ENCODE measurements at regions not wholly inside any gene's neighbourhood (a gene's known extent, or its start where the extent isn't known, plus 50 kb on each side); places are given as distances from the start of the nearest gene placed in this dataset.

DNA sequence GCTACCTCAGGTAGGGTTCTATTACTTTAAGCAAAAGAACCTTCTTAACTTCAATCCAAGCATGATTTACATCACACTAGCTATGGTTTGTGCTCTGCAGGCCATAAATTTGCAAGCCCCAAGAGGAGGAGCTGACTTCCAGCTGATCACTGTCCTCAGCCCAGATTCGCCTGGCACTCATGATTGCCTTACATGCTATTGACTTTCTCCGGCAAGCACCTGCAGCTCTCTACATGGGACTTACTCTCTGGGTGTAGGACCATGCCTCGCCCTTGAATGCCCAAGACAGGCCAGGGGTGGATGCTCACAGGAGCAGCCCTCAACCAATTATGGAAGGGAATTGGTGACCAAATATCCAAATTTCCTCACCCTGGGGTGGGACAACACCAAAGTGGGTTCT lies 99.8 kb downstream of the ESM1 start:
- Histone ChIP-seq H3K79me2 (ENCODE audit: low read length) (no peaks in the 10 kb centered on the region), H3K4me3 (ENCODE audit: low read length) (no peak overlapping the region), H3F3A (ENCODE audit: insufficient read depth, low read length) (no peaks in the 10 kb centered on the region), H3K4me2 (ENCODE audit: low read depth, low read length) (no peak overlapping the region), H3K4me1 (ENCODE audit: low read length) (no peaks in the 10 kb centered on the region), H3K36me3 (replicated peaks; ENCODE audit: insufficient read depth, low read length) (no peaks in the 10 kb centered on the region), H3K27ac (ENCODE audit: low read length) (no peak overlapping the region), H2AFZ (ENCODE audit: low read length) (no peak overlapping the region), H3K9me2 (replicated peaks; ENCODE audit: insufficient read depth, low read length) (no peaks in the 10 kb centered on the region), H3K27me3 (replicated peaks; ENCODE audit: insufficient read depth, low read length) (0 out of 2 replicates have a peak, but pooled peaks cover 9% of the 10 kb centered on the region), H3K9ac (ENCODE audit: low read length) (no peak overlapping the region), H4K20me1 (ENCODE audit: insufficient read depth, low read length) (no peaks in the 10 kb centered on the region), H3K9me3 (replicated peaks; ENCODE audit: insufficient read depth, low read length) (no peaks in the 10 kb centered on the region)
- TF ChIP-seq, protein P1, sequence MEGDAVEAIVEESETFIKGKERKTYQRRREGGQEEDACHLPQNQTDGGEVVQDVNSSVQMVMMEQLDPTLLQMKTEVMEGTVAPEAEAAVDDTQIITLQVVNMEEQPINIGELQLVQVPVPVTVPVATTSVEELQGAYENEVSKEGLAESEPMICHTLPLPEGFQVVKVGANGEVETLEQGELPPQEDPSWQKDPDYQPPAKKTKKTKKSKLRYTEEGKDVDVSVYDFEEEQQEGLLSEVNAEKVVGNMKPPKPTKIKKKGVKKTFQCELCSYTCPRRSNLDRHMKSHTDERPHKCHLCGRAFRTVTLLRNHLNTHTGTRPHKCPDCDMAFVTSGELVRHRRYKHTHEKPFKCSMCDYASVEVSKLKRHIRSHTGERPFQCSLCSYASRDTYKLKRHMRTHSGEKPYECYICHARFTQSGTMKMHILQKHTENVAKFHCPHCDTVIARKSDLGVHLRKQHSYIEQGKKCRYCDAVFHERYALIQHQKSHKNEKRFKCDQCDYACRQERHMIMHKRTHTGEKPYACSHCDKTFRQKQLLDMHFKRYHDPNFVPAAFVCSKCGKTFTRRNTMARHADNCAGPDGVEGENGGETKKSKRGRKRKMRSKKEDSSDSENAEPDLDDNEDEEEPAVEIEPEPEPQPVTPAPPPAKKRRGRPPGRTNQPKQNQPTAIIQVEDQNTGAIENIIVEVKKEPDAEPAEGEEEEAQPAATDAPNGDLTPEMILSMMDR (IDR thresholded peaks at IDR 0.05; ENCODE audit: low read length) = no peak
- TF ChIP-seq EZH2phosphoT487 (IDR thresholded peaks at IDR 0.05; ENCODE audit: low read length) (no peak), EZH2 (optimal IDR thresholded peaks at IDR 0.05; ENCODE audit: low read depth, low read length) (no peak)
- DNase-seq = no peak

DNA sequence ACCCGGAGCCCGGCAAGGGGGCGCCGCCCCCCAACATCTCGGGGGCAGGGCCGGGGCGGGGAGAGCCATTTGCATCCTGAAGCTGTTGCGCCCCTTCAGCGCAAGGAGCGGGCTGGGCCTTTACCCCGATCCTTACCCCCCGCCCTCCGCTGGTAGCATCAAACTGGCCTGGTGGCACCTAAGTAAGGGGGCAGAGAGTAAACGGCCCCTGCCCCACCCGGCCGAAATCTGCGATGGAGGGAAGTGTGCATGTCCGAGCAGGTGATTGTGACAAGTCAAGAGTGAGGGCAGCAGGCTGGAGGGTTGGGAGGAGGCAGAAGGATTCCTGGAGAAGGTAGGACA lies 101.2 kb downstream of the ESM1 start:
- Histone ChIP-seq H3K27me3 (replicated peaks; ENCODE audit: insufficient read depth, low read length) (0 out of 2 replicates have a peak, but pooled peaks cover 9% of the 10 kb centered on the region), H2AFZ (ENCODE audit: low read length) (no peak overlapping the region), H3F3A (ENCODE audit: insufficient read depth, low read length) (no peaks in the 10 kb centered on the region), H3K9me3 (replicated peaks; ENCODE audit: insufficient read depth, low read length) (no peaks in the 10 kb centered on the region), H3K4me2 (ENCODE audit: low read depth, low read length) (no peak overlapping the region), H3K9me2 (replicated peaks; ENCODE audit: insufficient read depth, low read length) (no peaks in the 10 kb centered on the region), H4K20me1 (ENCODE audit: insufficient read depth, low read length) (no peaks in the 10 kb centered on the region), H3K27ac (ENCODE audit: low read length) (no peak overlapping the region), H3K9ac (ENCODE audit: low read length) (no peak overlapping the region), H3K4me3 (ENCODE audit: low read length) (no peak overlapping the region), H3K36me3 (replicated peaks; ENCODE audit: insufficient read depth, low read length) (no peaks in the 10 kb centered on the region), H3K4me1 (ENCODE audit: low read length) (no peaks in the 10 kb centered on the region), H3K79me2 (ENCODE audit: low read length) (no peaks in the 10 kb centered on the region)
- TF ChIP-seq EZH2phosphoT487 (IDR thresholded peaks at IDR 0.05; ENCODE audit: low read length) (no peak), EZH2 (optimal IDR thresholded peaks at IDR 0.05; ENCODE audit: low read depth, low read length) (no peak)
- TF ChIP-seq, protein P1 (IDR thresholded peaks at IDR 0.05; ENCODE audit: low read length) = no peak
- DNase-seq = no peak

DNA sequence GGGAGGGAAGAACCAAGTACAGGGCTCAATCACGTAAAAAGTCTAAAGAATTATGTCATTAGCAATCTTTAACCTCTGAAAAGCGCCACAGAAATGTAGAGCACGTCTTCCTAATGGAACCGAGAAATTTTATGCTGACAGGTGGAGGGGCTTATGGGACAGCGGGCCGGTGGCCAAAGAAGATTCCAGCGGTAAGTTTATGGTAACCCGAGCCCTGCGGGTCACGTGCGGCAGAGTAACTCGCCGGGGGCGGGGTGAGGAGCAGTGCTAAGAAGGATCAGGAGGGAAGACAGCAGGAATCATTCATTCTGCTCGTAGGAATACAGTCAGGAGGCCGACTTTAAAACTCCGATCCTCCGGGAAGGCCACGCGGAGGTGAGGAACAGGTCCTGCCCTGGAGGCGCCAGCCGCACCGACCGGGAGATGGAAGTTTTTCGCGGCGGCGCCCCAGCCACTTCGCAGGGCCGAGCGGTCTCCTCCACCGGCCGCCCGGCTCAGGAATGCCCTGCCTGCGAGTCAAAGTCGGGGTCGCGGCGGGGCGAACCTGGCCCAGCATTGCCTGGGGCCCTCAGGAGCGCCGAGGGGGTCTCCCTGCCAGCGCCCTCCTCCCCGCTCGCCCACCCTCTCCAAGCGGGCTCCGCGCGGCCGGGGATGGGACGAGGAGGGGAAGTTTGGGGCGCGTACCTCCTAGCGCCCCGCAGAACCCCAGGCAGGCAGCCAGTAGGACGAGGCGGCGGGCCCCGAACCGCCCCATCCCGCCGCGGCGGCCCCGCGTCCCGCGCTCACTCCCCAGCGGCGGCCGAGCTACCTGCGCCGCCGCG lies 101.8 kb downstream of the ESM1 start:
- Histone ChIP-seq H3K27me3 (replicated peaks; ENCODE audit: insufficient read depth, low read length) (0 out of 2 replicates have a peak, but pooled peaks cover 9% of the 10 kb centered on the region), H3K9me3 (replicated peaks; ENCODE audit: insufficient read depth, low read length) (no peaks in the 10 kb centered on the region), H3K4me3 (ENCODE audit: low read length) (peak overlapping the region; percentile 40; the same call in 1 of the 2 replicates), H3K27ac (ENCODE audit: low read length) (no peak overlapping the region), H3K79me2 (ENCODE audit: low read length) (no peaks in the 10 kb centered on the region), H3K9me2 (replicated peaks; ENCODE audit: insufficient read depth, low read length) (no peaks in the 10 kb centered on the region), H4K20me1 (ENCODE audit: insufficient read depth, low read length) (no peaks in the 10 kb centered on the region), H3F3A (ENCODE audit: insufficient read depth, low read length) (no peaks in the 10 kb centered on the region), H2AFZ (ENCODE audit: low read length) (0 out of 2 replicates have a peak overlapping the region, but pooled peaks have one; percentile 43), H3K4me2 (ENCODE audit: low read depth, low read length) (peak overlapping the region; percentile 53), H3K4me1 (ENCODE audit: low read length) (no peaks in the 10 kb centered on the region), H3K36me3 (replicated peaks; ENCODE audit: insufficient read depth, low read length) (no peaks in the 10 kb centered on the region), H3K9ac (ENCODE audit: low read length) (no peak overlapping the region)
- TF ChIP-seq, protein P1 (IDR thresholded peaks at IDR 0.05; ENCODE audit: low read length) = no peak
- TF ChIP-seq EZH2 (optimal IDR thresholded peaks at IDR 0.05; ENCODE audit: low read depth, low read length) (no peak), EZH2phosphoT487 (IDR thresholded peaks at IDR 0.05; ENCODE audit: low read length) (no peak)
- no peak for DNase-seq
